ENCODE measurements at regions not wholly inside any gene's neighbourhood (a gene's known extent, or its start where the extent isn't known, plus 50 kb on each side); places are given as distances from the start of the nearest gene placed in this dataset.

GRCh38 chr13:22121146-22121739 lies 450.4 kb downstream of the FGF9 start:
- Histone ChIP-seq H3K4me3 (ENCODE audit: low read depth, low read length) (no peak overlapping the region), H3K36me3 (ENCODE audit: control insufficient read depth, insufficient read depth, low read length) (no peaks in the 10 kb centered on the region), H3K27me3 (ENCODE audit: control insufficient read depth, insufficient read depth, low read length) (no peaks in the 10 kb centered on the region)
- TF ChIP-seq CTCF (IDR thresholded peaks at IDR 0.05; ENCODE audit: insufficient read depth, low read depth, low read length), result no peak
- DNase-seq (ENCODE audit: low read depth), result no peak
- POLR2A ChIA-PET, result no interaction called here
- CTCF ChIA-PET, result no interaction called here

GRCh38 chr13:22126433-22127021 lies 455.7 kb downstream of the FGF9 start:
- no peak for TF ChIP-seq CTCF (IDR thresholded peaks at IDR 0.05; ENCODE audit: insufficient read depth, low read depth, low read length)
- no peak for DNase-seq (ENCODE audit: low read depth)
- CTCF ChIA-PET, result no interaction called here
- no peak overlapping the region for H3K4me3 ChIP-seq (ENCODE audit: low read depth, low read length)
- no peaks in the 10 kb centered on the region; the same call in 1 of the 2 replicates for H3K27me3 ChIP-seq (ENCODE audit: control insufficient read depth, insufficient read depth, low read length)
- POLR2A ChIA-PET, result no interaction called here
- H3K36me3 ChIP-seq (ENCODE audit: control insufficient read depth, insufficient read depth, low read length), result no peaks in the 10 kb centered on the region

- no peak for DNase-seq (ENCODE audit: low read depth)
- TF ChIP-seq CTCF (IDR thresholded peaks at IDR 0.05; ENCODE audit: insufficient read depth, low read depth, low read length), result no peak
- ChIA-PET CTCF (interaction anchor here (1.3 kb wide), 1 partner anchor 9 kb away, joined by 3 read pairs; no protein-coding TSS in a partner anchor), POLR2A (no interaction called here)
- H3K36me3 ChIP-seq (ENCODE audit: control insufficient read depth, insufficient read depth, low read length), result no peaks in the 10 kb centered on the region
- H3K27me3 ChIP-seq (ENCODE audit: control insufficient read depth, insufficient read depth, low read length), result no peaks in the 10 kb centered on the region; the same call in 1 of the 2 replicates
- H3K4me3 ChIP-seq (ENCODE audit: low read depth, low read length), result no peak overlapping the region
Measured at GRCh38 chr13:22127277-22128164, 456.6 kb downstream of the FGF9 start.

- Histone ChIP-seq H3K27me3 (ENCODE audit: control insufficient read depth, insufficient read depth, low read length) (no peaks in the 10 kb centered on the region; the same call in 1 of the 2 replicates), H3K4me3 (ENCODE audit: low read depth, low read length) (no peak overlapping the region), H3K36me3 (ENCODE audit: control insufficient read depth, insufficient read depth, low read length) (no peaks in the 10 kb centered on the region)
- no peak for TF ChIP-seq CTCF (IDR thresholded peaks at IDR 0.05; ENCODE audit: insufficient read depth, low read depth, low read length)
- CTCF ChIA-PET, result interaction anchor here (1.3 kb wide), 1 partner anchor 10 kb away, joined by 3 read pairs; no protein-coding TSS in a partner anchor
- POLR2A ChIA-PET, result no interaction called here
- DNase-seq (ENCODE audit: low read depth), result no peak
Measured at GRCh38 chr13:22128441-22129408, 457.9 kb downstream of the FGF9 start.

All from BJ (cell line).